AG04450 (cell line): ENCODE measurements at regions not wholly inside any gene's neighbourhood (a gene's known extent, or its start where the extent isn't known, plus 50 kb on each side); places are given as distances from the start of the nearest gene placed in this dataset.

Experiments used
- CTCF ChIA-PET: fragments of 300-600, 350-600 bp; formaldehyde crosslinking; extraction: SDS; loops from one replicate; lab custom pipeline; 2022; ENCODE audit warnings: antibody characterized with exemption, inconsistent platforms; lab: Charles Lee
- POLR2A ChIA-PET: fragments of 350-600 bp; formaldehyde crosslinking; extraction: SDS; loops from one replicate; lab custom pipeline; 2021; ENCODE audit warnings: antibody characterized with exemption, inconsistent platforms; lab: Yijun Ruan, JAX
- DNase-seq: peaks from one replicate; pipeline ENCODE4 v3.0.0-alpha.2; 2011; ENCODE audit warnings: low read depth, low spot score
- H3K27ac ChIP-seq: one replicate; pipeline ENCODE4 v1.5.1; 2012; ENCODE audit warnings: low read depth, low read length, control low read depth
- H3K27me3 ChIP-seq: one replicate; pipeline ENCODE4 v1.6.0; 2012; ENCODE audit warnings: low read length; ENCODE audit not compliant: control insufficient read depth, insufficient read depth
- H3K4me3 ChIP-seq: 2 replicates; pipeline ENCODE4 v1.5.1; 2011; ENCODE audit warnings: mild to moderate bottlenecking, low read depth, low read length, control low read depth
- H3K9me3 ChIP-seq: 2 replicates; pipeline ENCODE4 v1.5.1; 2012; ENCODE audit warnings: low read length; ENCODE audit not compliant: control insufficient read depth, insufficient read depth
- CTCF ChIP-seq: IDR thresholded peaks from 2 replicates; pipeline ENCODE4 v1.5.1; 2011; ENCODE audit warnings: low read depth, low read length, control low read depth, inconsistent platforms

- Histone ChIP-seq H3K27me3 (no peaks in the 10 kb centered on the region), H3K9me3 (no peaks in the 10 kb centered on the region), H3K27ac (no peak overlapping the region), H3K4me3 (no peak overlapping the region)
- no peak for DNase-seq
- POLR2A ChIA-PET = no interaction called here
- no peak for TF ChIP-seq CTCF
- CTCF ChIA-PET = interaction anchor here (0.6 kb wide), 1 partner anchor 121 kb away, joined by 3 read pairs; no protein-coding TSS in a partner anchor
Measured at GRCh38 chr4:10889819-10890218, 205.3 kb upstream of the CLNK start.

- CTCF ChIA-PET = no interaction called here
- POLR2A ChIA-PET = no interaction called here
- Histone ChIP-seq H3K27ac (no peak overlapping the region), H3K9me3 (no peaks in the 10 kb centered on the region), H3K27me3 (no peaks in the 10 kb centered on the region), H3K4me3 (no peak overlapping the region)
- no peak for TF ChIP-seq CTCF
- DNase-seq = no peak
Measured at GRCh38 chr4:10879411-10880110, 195.0 kb upstream of the CLNK start.

DNA sequence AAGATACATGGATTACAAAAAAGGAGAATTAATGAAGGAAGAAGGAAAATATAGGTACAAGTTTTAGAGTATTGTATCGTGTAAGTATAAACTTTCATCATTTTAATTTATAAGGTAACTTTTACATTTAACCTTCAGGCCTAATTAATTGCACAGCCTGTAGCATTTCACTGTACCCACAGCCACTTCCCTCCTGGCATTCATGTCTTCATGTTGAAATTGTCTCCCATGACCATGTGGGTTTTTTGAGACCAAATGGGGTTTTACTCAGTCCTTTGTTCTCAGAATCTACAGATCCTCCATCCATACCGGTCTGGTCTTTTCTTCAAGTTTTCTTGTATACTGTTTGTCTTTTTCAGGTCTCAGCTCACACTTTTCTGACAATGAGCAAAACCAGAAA is 194.3 kb upstream of the CLNK start:
- CTCF ChIA-PET = no interaction called here
- H3K4me3 ChIP-seq = no peak overlapping the region
- POLR2A ChIA-PET = no interaction called here
- no peaks in the 10 kb centered on the region for H3K27me3 ChIP-seq
- no peak for DNase-seq
- no peak for TF ChIP-seq CTCF
- no peaks in the 10 kb centered on the region for H3K9me3 ChIP-seq
- H3K27ac ChIP-seq = no peak overlapping the region

DNA sequence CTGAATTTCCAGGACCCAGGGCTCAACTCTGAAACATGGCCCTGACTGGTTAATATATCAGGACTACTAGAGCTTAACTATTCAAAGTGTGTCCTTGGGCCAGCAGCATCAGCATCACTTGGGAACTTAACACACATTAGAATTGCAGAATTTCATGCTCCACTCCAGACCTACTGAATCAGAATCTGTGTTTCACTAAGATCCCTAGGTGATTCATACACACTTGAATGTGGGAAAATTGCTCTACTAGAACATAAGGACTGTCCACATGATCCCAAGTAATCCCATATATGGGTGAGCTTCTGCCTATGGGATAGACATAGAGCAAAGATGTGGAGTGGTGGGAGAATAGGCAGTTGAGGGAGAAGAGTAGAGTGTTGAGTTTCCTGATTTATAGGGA is 192.5 kb upstream of the CLNK start:
- no peaks in the 10 kb centered on the region for H3K27me3 ChIP-seq
- DNase-seq = no peak
- POLR2A ChIA-PET = no interaction called here
- H3K4me3 ChIP-seq = no peak overlapping the region
- no peaks in the 10 kb centered on the region for H3K9me3 ChIP-seq
- TF ChIP-seq CTCF = no peak
- CTCF ChIA-PET = no interaction called here
- H3K27ac ChIP-seq = no peak overlapping the region

GRCh38 chr4:10875144-10875799 is 190.7 kb upstream of the CLNK start:
- H3K4me3 ChIP-seq = no peak overlapping the region
- H3K27me3 ChIP-seq = no peaks in the 10 kb centered on the region
- H3K27ac ChIP-seq = no peak overlapping the region
- no peak for DNase-seq
- CTCF ChIA-PET = no interaction called here
- H3K9me3 ChIP-seq = no peaks in the 10 kb centered on the region
- TF ChIP-seq CTCF = no peak
- POLR2A ChIA-PET = no interaction called here
